Stomach (tissue), 8 donors: ENCODE measurements at regions not wholly inside any gene's neighbourhood (a gene's known extent, or its start where the extent isn't known, plus 50 kb on each side); places are given as distances from the start of the nearest gene placed in this dataset.

Experiments
- DNase-seq, 2 donors: peaks; one replicate each; pipeline versions ENCODE4 v3.0.0 to v3.0.0-alpha.2; 2013 to 2019
- H3K27ac ChIP-seq, 5 donors: fragments of 200-600 bp in 4 of 5; sonication (generic) in 4 of 5; one replicate each; pipeline ENCODE4 v1.5.1; 2013 to 2019; ENCODE audit warnings: mild to moderate bottlenecking in 1 of 5, moderate library complexity in 1 of 5
- H3K27me3 ChIP-seq, 3 donors: fragments of 200-600 bp; sonication (generic); one replicate each; pipeline ENCODE4 v1.5.1; 2017 to 2019; ENCODE audit warnings: mixed run types in 1 of 3
- H3K36me3 ChIP-seq, 4 donors: fragments of 200-600 bp; sonication (generic); 1 replicate in 3 of 4; 2 replicates in 1 of 4; pipeline ENCODE4 v1.5.1; 2016 to 2019
- H3K4me1 ChIP-seq, 4 donors: fragments of 200-600 bp; sonication (generic); one replicate each; pipeline ENCODE4 v1.5.1; 2016 to 2019
- H3K4me3 ChIP-seq, 4 donors: fragments of 200-600 bp; sonication (generic) in 3 of 4; one replicate each; pipeline ENCODE4 v1.5.1; 2016 to 2019; ENCODE audit warnings: mild to moderate bottlenecking in 1 of 4
- H3K9me3 ChIP-seq, 4 donors: fragments of 200-600 bp; sonication (generic); one replicate each; pipeline ENCODE4 v1.5.1; 2016 to 2019
- EP300 ChIP-seq: sonication (generic); formaldehyde crosslinking; IDR thresholded peaks from one replicate; pipeline ENCODE4 v1.6.1; 2017; ENCODE audit warnings: antibody characterized with exemption
- POLR2A ChIP-seq, 4 donors: fragments of 450-650 bp; IDR thresholded peaks; one replicate each; pipeline ENCODE4 v1.6.1; 2016; ENCODE audit warnings: antibody characterized with exemption in 4 of 4, control low read depth in 2 of 4, mild to moderate bottlenecking in 1 of 4, moderate library complexity in 1 of 4
- POLR2AphosphoS5 ChIP-seq, 3 donors: sonication (generic); formaldehyde crosslinking; IDR thresholded peaks; one replicate each; pipeline ENCODE4 v1.6.1; 2016; ENCODE audit warnings: antibody characterized with exemption in 3 of 3
- WGBS, 5 donors: extraction: QIAGEN DNeasy Blood & Tissue Kit in 3 of 5; methylation state at CpG; one replicate each; pipeline versions ENCODE4 v1.1.5 to v1.1.7; 2013 to 2018; 5-methylcytosine and 5-hydroxymethylcytosine counted together
- intact Hi-C: fragments of 100-400 bp; cut with DNase I; formaldehyde crosslinking; loops from one replicate; pipeline ENCODE4 v1.15.1; 2023; ENCODE audit warnings: low total_unique reads
- TF ChIP-seq, protein P1 (sequence below), 7 experiments: fragments of 450-650 bp in 4 of 7; fragments of 200-600 bp in 3 of 7; sonication (generic) in 3 of 7; IDR thresholded peaks; one replicate each; pipeline ENCODE4 v1.5.1; 2016 to 2019; ENCODE audit warnings: antibody characterized with exemption in 7 of 7, control low read depth in 2 of 7, mild to moderate bottlenecking in 1 of 7
- donor health status: healthy with polysubstance abuse.
- donor health status: Bipolar disorder and iron deficiency.
- donor health status: healthy.

DNA sequence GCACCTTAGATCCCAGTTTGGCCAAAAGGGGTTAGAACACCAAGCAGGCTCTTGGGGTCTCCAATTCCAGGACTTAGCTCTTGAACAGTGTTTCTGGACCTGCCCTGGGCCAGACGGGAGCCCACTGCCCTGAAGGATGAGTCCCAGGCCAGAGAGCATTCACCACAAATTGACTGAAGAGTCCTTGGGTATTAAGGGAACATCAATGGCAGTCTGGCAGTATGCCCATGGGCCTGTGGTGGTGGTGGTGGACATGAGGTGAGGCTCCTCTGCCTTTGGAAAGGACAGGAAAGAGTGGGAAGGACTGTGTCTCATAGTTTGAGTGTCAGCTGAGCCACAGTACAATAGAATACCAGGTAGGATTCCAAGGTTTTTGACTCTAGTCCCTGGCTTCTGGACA is 960.0 kb downstream of the DIPK2A start:
- TF ChIP-seq, protein P1, sequence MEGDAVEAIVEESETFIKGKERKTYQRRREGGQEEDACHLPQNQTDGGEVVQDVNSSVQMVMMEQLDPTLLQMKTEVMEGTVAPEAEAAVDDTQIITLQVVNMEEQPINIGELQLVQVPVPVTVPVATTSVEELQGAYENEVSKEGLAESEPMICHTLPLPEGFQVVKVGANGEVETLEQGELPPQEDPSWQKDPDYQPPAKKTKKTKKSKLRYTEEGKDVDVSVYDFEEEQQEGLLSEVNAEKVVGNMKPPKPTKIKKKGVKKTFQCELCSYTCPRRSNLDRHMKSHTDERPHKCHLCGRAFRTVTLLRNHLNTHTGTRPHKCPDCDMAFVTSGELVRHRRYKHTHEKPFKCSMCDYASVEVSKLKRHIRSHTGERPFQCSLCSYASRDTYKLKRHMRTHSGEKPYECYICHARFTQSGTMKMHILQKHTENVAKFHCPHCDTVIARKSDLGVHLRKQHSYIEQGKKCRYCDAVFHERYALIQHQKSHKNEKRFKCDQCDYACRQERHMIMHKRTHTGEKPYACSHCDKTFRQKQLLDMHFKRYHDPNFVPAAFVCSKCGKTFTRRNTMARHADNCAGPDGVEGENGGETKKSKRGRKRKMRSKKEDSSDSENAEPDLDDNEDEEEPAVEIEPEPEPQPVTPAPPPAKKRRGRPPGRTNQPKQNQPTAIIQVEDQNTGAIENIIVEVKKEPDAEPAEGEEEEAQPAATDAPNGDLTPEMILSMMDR (IDR thresholded peaks at IDR 0.05) = no peak
- TF ChIP-seq EP300 = no peak
- TF ChIP-seq POLR2A (IDR thresholded peaks at IDR 0.05) = no peak
- no peak for TF ChIP-seq POLR2AphosphoS5 (IDR thresholded peaks at IDR 0.05)
- WGBS, 5 donors = 71 to 92% (median 89%) methylated on average over 1 of the region's 1 CpG; no CpG with 5 or more reads in 1 of the 5 donors
- intact Hi-C loops = no loop called here

DNA sequence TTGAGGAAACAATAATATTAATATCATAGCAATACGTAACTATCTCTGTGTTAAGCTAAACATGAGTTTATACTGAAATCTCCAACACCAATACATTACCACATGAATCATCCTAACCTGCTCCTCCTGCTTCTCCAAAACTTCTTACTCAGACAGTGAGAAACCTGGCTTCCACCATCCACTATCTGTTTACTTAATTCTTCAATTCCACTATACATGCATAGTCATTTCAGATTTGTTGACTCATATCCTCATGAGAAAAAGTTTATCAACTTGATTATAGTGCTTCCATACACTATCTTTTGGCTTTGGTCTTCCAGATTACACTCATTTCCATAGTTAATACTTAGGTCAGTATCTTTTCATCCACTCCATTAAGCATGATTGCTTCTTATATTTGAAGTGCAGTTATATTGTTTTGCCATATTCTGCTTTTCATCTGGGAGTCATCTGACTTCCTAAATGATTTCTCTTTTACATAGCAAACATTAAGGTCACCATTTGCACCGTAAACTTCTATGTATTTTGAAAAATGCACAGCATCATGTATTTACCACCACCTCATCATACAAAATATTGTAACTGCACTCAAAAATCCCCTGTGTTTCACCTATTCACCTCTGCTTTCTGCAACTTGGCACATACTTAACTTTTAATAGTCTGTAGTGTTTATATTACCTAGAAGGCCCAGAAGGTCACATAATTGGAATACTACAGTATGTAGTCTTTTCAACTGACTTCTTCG is 970.6 kb downstream of the DIPK2A start:
- 56 to 69% (median 58%) methylated on average over 3 of the region's 3 CpGs for WGBS, 5 donors
- Histone ChIP-seq H3K27me3 (no peaks in the 10 kb centered on the region), H3K4me3 (no peak overlapping the region), H3K36me3 (no peaks in the 10 kb centered on the region), H3K27ac (no peak overlapping the region), H3K4me1 (no peaks in the 10 kb centered on the region), H3K9me3 (peaks cover 0 to 8% (median 3%) of the 10 kb centered on the region in 4 donors)
- intact Hi-C loops = no loop called here
- no peak for TF ChIP-seq POLR2A (IDR thresholded peaks at IDR 0.05)
- TF ChIP-seq, protein P1 (IDR thresholded peaks at IDR 0.05) = no peak
- TF ChIP-seq POLR2AphosphoS5 (IDR thresholded peaks at IDR 0.05) = no peak
- no peak for TF ChIP-seq EP300
- no peak for DNase-seq

More for the DNA sequence above, 960.0 kb downstream of the DIPK2A start:
- Histone ChIP-seq H3K4me1 (no peaks in the 10 kb centered on the region), H3K9me3 (peaks cover 0 to 15% (median 0%) of the 10 kb centered on the region in 4 donors), H3K36me3 (no peaks in the 10 kb centered on the region), H3K27ac (no peak overlapping the region), H3K27me3 (no peaks in the 10 kb centered on the region), H3K4me3 (no peak overlapping the region)
- DNase-seq = no peak

DNA sequence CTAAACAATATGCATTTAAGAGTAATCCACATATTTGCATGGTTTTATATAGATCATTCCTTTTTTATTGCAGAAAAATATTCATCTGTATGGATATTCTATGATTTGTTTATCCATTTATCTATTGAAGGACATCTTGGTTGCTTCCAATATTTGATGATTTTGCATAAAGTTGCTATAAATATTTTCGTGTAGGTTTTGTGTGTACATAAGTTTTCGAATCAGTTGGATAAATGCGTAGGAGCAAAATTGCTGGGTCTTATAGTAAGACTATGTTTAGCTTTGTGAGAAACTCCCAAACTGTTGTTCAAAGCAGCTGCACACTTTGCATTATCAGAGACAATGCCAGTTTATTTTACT is 971.2 kb downstream of the DIPK2A start:
- no peaks in the 10 kb centered on the region for H3K36me3 ChIP-seq
- DNase-seq = no peak
- WGBS, 5 donors = 84 to 86% (median 85%) methylated on average over 3 of the region's 3 CpGs
- H3K9me3 ChIP-seq = peaks cover 0 to 8% (median 3%) of the 10 kb centered on the region in 4 donors
- TF ChIP-seq POLR2A (IDR thresholded peaks at IDR 0.05) = no peak
- no peak for TF ChIP-seq EP300
- TF ChIP-seq, protein P1 (IDR thresholded peaks at IDR 0.05) = no peak
- no peak for TF ChIP-seq POLR2AphosphoS5 (IDR thresholded peaks at IDR 0.05)
- no peaks in the 10 kb centered on the region for H3K27me3 ChIP-seq
- H3K4me1 ChIP-seq = no peaks in the 10 kb centered on the region
- H3K4me3 ChIP-seq = no peak overlapping the region
- intact Hi-C loops = no loop called here
- no peak overlapping the region for H3K27ac ChIP-seq

DNA sequence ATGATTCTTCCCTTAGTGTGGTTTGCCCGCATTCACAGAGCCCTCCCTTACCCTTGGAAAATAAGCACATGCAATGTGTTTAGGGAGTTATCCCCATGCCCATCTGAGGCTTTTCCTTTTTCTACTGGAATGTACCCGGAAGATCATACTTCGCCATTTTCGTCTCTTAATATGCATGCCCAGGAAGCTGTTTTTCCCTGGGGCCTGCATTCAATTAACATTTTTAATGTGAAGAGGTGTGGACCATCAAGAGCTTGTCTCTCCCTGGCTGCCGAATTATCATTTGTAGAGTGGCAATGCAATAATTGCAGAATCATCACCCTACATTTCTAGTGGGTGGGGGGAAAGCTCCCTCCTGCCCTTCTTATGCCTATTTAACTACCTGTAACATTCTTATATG is 976.3 kb downstream of the DIPK2A start:
- DNase-seq = no peak
- H3K9me3 ChIP-seq = peaks cover 0 to 16% (median 8%) of the 10 kb centered on the region in 4 donors
- H3K27me3 ChIP-seq = no peaks in the 10 kb centered on the region
- no peaks in the 10 kb centered on the region for H3K4me1 ChIP-seq
- H3K36me3 ChIP-seq = no peaks in the 10 kb centered on the region
- H3K27ac ChIP-seq = no peak overlapping the region
- intact Hi-C loops = no loop called here
- no peak overlapping the region for H3K4me3 ChIP-seq
- WGBS, 5 donors = 85 to 98% (median 91%) methylated on average over 5 of the region's 5 CpGs
- TF ChIP-seq POLR2AphosphoS5 (IDR thresholded peaks at IDR 0.05) (no peak), POLR2A (IDR thresholded peaks at IDR 0.05) (no peak), EP300 (no peak)
- TF ChIP-seq, protein P1 (IDR thresholded peaks at IDR 0.05) = no peak
